Left renal cortex interstitium (tissue), 4 donors: ENCODE measurements at regions not wholly inside any gene's neighbourhood (a gene's known extent, or its start where the extent isn't known, plus 50 kb on each side); places are given as distances from the start of the nearest gene placed in this dataset.

Experiments
- DNase-seq, 4 donors: peaks; one replicate each; pipeline ENCODE4 v3.0.0-alpha.2; 2013; ENCODE audit warnings: low read depth in 4 of 4, low spot score in 2 of 4, missing footprints in 1 of 4

DNA sequence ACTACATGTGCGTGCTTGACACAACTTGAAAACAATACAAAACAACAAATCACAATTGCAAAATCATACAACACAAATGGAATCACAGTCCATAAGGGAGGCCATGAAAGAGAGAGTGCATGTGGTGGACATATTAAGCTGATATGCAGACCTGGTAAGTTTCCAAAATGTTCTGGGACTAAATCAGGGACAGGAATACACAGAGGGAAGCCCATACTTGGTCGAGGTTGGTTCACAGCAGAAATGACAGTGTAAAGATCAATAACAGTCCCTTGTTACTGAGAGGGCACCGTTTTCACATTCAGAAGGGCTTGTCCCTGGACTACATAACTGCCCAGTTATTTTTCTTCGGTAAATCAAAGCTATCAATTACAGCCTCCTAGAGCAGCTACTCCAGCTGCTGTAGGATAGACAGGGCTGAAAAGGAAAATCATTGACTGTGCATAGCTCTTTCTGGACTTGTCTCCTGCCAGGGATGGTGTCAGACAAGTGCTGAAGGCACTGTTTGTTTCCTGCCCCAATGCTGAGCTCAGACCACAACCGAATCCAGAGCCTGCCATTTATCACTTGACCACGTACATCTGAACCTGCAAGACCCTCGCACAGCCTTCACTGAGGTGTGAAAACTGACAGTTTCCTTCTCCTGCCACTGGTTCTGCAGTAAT lies 79.5 kb upstream of the KCNMB2 start:
- no peak for DNase-seq

DNA sequence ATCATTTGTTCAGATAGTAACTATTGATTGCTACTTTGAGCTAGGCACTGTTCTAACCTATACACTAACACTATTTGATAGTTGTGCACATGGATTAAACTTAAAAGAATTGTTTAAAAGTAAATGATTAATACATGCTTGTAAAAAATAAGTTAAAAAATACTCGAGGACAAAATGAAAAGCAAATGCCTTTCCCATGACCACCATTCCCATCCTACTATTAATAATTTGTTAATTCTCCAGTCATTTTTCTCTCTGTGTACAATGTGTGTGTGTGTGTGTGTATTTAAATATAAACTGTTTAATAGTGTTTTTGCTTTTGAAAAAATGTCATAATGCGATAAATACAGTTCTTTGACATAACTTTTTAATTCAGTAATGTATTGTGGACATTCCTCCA lies 78.7 kb upstream of the KCNMB2 start:
- no peak for DNase-seq

DNA sequence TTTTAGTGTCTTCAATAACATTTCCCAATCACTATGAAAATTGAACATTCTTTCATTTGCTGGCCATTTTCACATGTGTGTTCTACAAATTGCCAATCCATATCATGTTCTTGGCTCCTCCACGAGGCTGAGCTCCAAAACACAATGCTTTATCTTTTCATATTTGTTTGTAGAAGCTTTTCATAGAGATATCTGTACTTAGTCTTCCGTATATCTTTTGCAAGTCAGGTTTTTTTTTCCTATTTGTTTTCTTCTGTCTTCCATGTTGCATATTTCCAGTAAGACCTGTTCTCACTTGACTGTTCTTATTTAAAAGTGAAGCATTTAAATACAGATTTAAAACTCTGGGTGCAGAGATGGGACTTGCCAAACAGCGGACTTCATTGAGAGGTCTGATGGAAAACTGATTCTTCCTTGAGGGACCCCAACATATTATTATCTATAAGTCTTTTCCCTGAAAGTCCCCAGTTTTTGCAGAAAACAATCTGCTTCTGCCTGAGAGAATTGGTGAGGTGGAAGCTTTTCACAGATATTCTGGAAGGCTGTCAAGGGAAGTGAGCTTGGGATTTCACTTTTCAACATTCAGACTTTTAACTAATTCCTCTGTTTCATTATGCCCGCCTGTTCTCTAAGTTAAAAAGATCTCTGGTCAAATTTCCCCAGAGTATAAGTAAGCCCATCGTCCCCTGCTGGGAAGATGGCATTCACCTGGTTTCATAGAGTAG lies 77.8 kb upstream of the KCNMB2 start:
- DNase-seq, result no peak

DNA sequence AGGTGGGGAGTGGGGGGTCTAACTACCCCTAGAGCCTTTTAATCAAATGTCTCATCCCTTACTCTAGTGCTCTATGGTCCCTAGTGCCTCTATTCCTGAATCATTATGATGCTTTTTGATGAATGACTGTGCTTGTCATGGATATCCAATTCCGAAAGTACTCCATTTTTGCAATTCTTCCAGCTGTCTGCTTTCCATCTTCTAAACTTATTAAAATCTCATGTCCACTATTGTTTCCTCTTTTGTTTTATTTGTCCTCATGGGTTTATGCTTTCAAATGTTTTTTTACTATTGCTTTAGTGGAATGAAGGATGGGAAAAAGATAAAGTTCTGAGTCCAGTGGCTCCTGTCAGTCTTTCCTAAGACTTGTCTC lies 77.2 kb upstream of the KCNMB2 start:
- no peak for DNase-seq

DNA sequence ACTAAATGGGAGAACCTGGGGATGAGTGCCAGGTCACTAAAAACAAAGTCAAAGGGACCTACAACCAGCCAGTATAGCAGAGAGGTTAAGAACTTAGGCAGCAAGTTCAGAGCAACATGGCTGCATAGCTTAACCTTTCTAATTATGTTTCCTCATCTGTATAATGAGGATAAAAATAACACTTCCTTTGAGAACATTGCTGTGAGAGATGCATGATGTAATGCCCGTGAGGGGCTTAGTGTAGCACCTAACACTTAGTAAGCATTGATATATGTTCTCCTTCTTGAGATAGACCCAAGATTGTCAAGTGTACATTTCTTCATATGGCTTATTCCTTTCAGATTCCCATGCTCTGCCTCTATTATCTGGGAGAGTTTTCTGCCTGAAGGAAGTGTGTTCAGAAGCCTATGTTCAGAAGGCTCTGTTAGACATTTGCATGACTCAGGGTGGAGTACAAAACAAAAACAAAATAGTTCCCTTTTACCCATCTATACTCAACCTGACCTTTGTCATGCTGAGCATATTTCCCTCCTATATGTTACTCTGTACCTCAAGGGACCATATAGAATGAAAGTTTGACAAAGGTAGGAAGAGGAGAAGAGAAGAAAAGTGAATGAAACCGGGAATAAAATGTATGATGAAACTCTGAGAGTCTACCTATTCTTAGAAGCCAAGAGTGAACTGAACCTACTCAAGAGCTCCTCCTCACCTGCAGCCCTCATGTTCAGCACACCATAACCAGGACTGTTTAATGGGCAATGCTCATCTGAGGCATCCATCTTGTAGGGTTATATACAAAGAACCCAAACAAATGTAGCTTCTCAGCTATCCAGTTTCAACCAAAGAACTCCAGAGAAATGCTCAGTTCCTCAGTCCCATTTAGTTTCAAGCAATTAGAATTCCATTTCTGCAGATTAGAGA lies 70.7 kb upstream of the KCNMB2 start:
- DNase-seq, result no peak

DNA sequence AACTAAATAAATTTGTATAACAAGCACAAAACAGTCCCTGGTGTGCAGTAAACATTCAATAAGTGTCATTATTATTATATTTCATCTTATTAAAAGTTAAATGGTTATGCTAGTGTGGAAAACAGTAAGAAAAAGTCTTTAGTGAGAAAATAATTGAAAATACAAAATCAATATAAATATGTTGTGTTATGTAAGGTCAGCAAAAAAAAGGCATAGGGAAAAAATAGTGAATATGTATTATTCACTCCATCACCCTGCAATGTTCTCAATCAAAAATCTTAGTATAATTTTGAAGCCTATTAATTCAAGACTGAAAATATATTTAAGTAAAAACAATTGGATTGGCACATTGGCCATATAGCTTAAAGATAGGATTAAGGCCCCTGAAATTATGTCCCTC lies 63.3 kb upstream of the KCNMB2 start:
- DNase-seq, result no peak

DNA sequence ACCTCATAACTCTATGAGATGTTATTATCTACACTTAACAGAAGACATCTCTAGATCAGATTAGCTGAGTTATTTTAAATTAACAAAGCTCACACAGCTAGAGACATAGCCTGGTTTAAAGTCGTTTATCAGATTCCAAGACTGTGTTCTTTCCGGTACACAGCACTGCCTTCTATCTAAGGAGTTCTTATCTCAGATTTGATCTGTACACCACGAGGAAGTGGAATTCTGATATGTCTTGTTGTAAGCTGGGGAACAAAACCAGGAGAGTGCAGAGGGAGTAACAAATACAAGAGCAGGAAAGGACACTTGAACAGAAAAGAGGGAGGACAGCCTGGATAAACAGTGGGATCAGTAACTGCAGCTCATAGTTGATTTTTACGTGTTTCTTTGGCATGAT lies 61.7 kb upstream of the KCNMB2 start:
- DNase-seq, result no peak

DNA sequence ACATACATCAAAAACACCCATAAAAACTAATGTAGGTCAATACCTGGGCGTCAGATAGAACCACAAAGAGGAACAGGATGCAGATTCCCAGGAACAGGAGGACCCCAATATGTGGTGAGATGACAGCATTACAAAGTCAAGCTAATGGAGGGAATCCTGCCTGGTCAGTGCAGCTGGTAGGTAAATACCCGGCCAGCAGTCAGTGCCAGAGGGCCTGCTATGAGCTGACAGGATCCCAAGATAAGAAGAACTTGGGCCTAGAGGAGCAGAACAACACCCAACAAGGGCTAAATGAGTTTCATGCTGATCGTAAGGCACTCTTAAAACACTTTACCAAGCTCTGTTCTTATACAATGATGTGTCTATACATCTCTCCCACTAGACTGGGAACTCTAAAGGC lies 61.2 kb upstream of the KCNMB2 start:
- DNase-seq, result no peak

DNA sequence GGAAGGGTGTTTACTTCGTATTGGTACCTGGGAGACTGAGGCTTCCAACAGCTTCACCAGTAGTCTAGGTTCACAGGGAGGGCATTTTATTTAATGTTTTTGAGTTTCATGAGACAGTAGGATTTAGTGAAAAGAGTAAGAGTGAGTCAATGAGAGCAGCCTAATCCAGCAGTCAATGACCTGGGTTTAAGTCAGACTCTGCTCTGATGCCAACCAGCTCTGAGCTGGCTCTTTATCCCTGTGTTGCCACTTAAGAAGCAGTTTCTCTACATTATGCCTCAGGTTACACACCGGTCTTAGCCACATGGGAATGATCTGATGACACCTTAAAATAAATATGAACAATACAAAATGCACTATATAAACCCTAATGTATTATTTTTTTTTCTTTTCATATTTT lies 59.4 kb upstream of the KCNMB2 start:
- DNase-seq, result no peak

DNA sequence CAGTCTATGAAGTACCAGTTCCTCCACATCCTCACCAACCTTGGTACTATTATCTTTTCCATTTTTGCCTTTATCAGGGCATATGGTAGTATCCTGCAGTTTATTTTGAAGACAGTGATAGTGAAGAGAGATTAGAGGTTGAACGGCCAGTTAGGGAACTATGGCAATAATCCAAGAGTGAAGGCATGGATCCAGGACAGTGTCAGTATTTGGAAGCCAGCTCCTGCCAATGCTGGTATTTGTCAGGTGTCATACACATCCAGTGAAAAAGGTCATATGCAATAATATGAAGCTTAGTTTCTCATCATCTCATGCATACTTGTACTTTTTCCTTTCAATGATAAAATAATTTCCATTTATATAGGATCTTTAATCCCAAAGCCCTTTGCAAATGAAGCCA lies 56.8 kb upstream of the KCNMB2 start:
- DNase-seq, result no peak

DNA sequence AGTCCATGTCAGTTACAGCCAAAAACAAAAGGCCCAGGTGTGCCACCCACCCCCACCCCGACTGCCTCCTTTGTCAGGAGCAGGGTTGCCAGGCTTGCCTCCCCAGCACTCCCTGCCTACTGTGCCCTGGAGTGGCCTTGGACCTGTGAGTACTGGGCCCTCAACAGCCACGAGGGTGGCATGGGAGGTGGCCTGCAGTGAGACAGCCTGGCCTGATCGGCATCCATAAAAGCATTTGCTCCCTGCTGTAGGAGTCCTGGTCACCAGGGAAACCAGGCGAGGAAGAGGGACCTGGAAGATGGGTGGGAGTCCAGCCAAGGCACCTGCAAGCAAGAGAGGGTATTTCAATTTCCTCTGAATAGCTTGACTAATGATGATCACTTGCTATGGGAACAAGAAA lies 56.4 kb upstream of the KCNMB2 start:
- no peak for DNase-seq

DNA sequence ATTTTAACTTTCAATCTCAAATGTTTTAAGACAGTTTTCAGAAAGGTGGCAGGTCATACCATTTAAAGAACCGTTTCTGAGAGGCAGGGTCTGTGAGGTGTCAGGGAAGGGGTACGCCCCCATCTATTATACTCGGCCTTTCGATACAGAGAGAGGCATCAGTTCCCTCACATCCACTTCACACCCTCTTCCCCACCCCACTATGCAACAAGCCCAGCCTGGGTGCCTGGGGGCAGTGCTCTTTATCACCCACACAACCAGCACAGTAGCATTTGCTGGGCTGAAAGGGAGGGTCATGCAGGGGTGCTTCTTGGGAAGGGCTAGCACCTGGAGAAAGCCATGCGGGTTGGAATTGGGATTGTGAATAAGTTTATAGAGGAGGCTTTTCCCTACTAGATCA lies 56.0 kb upstream of the KCNMB2 start:
- no peak for DNase-seq

DNA sequence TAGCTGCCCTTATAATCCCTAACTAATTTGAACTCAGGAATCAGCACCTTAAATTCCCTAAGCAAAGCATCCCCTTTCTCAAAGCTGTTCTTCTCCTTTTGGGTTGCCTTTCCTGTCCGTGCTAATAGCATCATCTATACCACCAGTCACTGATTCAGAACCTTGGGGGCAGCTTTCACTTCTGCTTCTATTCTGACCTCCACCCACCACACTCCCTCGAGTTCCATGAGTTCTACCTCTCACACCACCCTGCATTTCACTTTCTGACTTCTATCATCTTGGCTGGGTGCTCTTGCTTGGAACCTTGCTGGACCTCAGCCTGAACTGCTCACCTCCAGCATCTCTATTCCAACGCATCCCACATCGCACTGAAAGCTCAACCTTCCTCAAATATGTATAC lies 55.4 kb upstream of the KCNMB2 start:
- no peak for DNase-seq

DNA sequence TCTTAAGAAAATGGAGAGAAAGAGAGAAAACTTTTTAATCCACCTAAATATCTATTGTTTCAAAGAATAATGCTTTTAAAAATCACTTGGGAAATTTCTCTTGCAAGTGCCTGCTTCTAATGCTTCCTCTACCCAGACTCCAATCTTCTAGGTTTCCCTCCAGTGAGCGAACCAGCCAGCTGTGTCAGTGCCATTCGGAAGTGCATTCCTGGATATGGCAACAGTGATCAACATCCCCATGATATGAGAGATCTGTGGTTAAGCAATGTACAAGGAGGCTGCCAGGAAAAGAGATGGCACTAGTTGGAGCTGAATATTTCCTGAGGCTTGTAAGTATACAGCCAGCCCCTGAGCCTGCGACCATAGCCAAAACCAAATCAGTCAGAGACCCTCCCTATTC lies 53.3 kb upstream of the KCNMB2 start:
- DNase-seq, result peak in 3 of 4 donors; percentile 7 to 28 (median 27)

DNA sequence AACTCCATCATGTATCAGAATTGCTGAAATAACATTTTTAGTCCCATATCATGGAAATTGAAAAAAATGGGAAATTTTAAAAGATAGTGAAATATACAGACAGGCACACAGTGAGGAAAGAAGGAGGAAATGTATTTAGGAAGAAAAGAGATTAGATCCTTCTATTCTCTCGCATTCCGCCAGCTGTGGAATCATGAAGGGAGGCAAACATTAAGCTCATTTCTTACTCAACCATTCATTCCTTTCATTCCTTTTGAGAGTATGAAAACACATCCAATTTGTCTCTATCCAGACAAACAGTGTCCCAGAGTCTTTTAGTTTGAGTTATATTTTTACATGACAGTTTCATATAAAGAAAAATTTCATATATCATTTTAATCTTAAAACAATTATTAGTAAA lies 52.5 kb upstream of the KCNMB2 start:
- no peak for DNase-seq

DNA sequence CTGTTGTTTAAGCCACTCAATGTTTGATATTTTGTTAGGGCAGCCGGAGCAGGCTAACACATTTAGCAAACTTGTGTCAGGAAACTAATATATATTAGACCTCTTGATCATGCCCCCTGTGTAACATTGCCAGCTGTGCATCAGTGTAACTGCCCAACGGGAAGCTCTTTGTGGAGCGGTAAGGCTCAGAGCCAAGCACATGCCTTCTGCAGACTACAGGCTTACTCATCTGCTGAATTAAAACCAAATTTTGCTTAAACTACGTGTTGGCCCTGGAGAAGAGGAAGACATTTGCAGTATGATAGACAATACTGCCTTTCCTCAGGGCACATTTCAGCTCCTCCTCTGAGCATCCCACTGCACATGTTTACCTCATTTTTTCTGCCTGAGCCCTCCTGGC lies 50.5 kb upstream of the KCNMB2 start:
- no peak for DNase-seq
